Osteocyte (in vitro differentiated cells): ENCODE measurements at regions not wholly inside any gene's neighbourhood (a gene's known extent, or its start where the extent isn't known, plus 50 kb on each side); places are given as distances from the start of the nearest gene placed in this dataset.

Source experiments
- DNase-seq: peaks from one replicate; pipeline ENCODE4 v3.0.0; 2021; ENCODE audit warnings: mixed read lengths; ENCODE audit not compliant: unreplicated experiment; ENCODE audit errors: extremely low spot score
- H3K27ac Mint-ChIP-seq: one replicate; pipeline ENCODE4 v1.8.0; 2021; ENCODE audit warnings: mild to moderate bottlenecking, mixed read lengths; ENCODE audit not compliant: unreplicated experiment
- H3K27me3 Mint-ChIP-seq: one replicate; pipeline ENCODE4 v1.8.0; 2021; ENCODE audit warnings: mixed read lengths; ENCODE audit not compliant: unreplicated experiment
- H3K36me3 Mint-ChIP-seq: one replicate; pipeline ENCODE4 v1.8.0; 2021; ENCODE audit warnings: mixed read lengths; ENCODE audit not compliant: unreplicated experiment
- H3K4me1 Mint-ChIP-seq: one replicate; pipeline ENCODE4 v1.8.0; 2021; ENCODE audit warnings: mixed read lengths; ENCODE audit not compliant: unreplicated experiment
- H3K4me3 Mint-ChIP-seq: one replicate; pipeline ENCODE4 v1.8.0; 2021; ENCODE audit warnings: mild to moderate bottlenecking, moderate library complexity, mixed read lengths; ENCODE audit not compliant: unreplicated experiment
- H3K9me3 Mint-ChIP-seq: one replicate; pipeline ENCODE4 v1.8.0; 2021; ENCODE audit warnings: mixed read lengths; ENCODE audit not compliant: unreplicated experiment
- CTCF ChIP-seq: fragments of 200-600 bp; sonication (generic); IDR thresholded peaks from 2 replicates; pipeline ENCODE4 v1.5.0; 2021; ENCODE audit warnings: antibody characterized with exemption, mild to moderate bottlenecking, moderate library complexity

- no peak for DNase-seq
- no peaks in the 10 kb centered on the region for H3K4me1 Mint-ChIP-seq
- H3K27me3 Mint-ChIP-seq = no peaks in the 10 kb centered on the region
- no peak overlapping the region for H3K27ac Mint-ChIP-seq
- peaks cover 43% of the 10 kb centered on the region for H3K9me3 Mint-ChIP-seq
- H3K4me3 Mint-ChIP-seq = no peak overlapping the region
- H3K36me3 Mint-ChIP-seq = no peaks in the 10 kb centered on the region
- TF ChIP-seq CTCF = no peak
Observed at GRCh38 chr1:4298361-4299083, 355.9 kb upstream of the AJAP1 start.

GRCh38 chr1:4301007-4301406, 353.4 kb upstream of the AJAP1 start:
- no peaks in the 10 kb centered on the region for H3K27me3 Mint-ChIP-seq
- no peaks in the 10 kb centered on the region for H3K4me1 Mint-ChIP-seq
- no peak overlapping the region for H3K27ac Mint-ChIP-seq
- H3K36me3 Mint-ChIP-seq = no peaks in the 10 kb centered on the region
- TF ChIP-seq CTCF = no peak
- H3K9me3 Mint-ChIP-seq = peaks cover 32% of the 10 kb centered on the region
- no peak overlapping the region for H3K4me3 Mint-ChIP-seq
- DNase-seq = no peak

- H3K4me1 Mint-ChIP-seq = no peaks in the 10 kb centered on the region
- DNase-seq = no peak
- no peak for TF ChIP-seq CTCF
- no peaks in the 10 kb centered on the region for H3K27me3 Mint-ChIP-seq
- H3K27ac Mint-ChIP-seq = no peak overlapping the region
- peaks cover 32% of the 10 kb centered on the region for H3K9me3 Mint-ChIP-seq
- H3K4me3 Mint-ChIP-seq = no peak overlapping the region
- no peaks in the 10 kb centered on the region for H3K36me3 Mint-ChIP-seq
Observed at GRCh38 chr1:4303303-4303702, 351.1 kb upstream of the AJAP1 start.

- peaks cover 16% of the 10 kb centered on the region for H3K9me3 Mint-ChIP-seq
- H3K4me3 Mint-ChIP-seq = no peak overlapping the region
- no peak for TF ChIP-seq CTCF
- no peaks in the 10 kb centered on the region for H3K27me3 Mint-ChIP-seq
- DNase-seq = peak; percentile 54
- no peaks in the 10 kb centered on the region for H3K36me3 Mint-ChIP-seq
- no peak overlapping the region for H3K27ac Mint-ChIP-seq
- no peaks in the 10 kb centered on the region for H3K4me1 Mint-ChIP-seq
Observed at GRCh38 chr1:4305526-4306301, 348.7 kb upstream of the AJAP1 start.
